Naive B cell (primary cell): ENCODE measurements at regions not wholly inside any gene's neighbourhood (a gene's known extent, or its start where the extent isn't known, plus 50 kb on each side); places are given as distances from the start of the nearest gene placed in this dataset.

Experiments
- ATAC-seq, 2 donors: fragments of 150-1000 bp; cut with Tn5 transposase; 2 replicates each; pipeline ENCODE4 v1.10.0; 2021; ENCODE audit warnings: low read depth in 2 of 2, mild to moderate bottlenecking in 2 of 2, moderate library complexity in 2 of 2
- DNase-seq: peaks from one replicate; pipeline ENCODE4 v3.0.0; 2022
- H3K27ac Mint-ChIP-seq, 6 donors: one replicate each; pipeline ENCODE4 v1.8.0; 2020 to 2022; ENCODE audit warnings: mild to moderate bottlenecking in 6 of 6, mixed read lengths in 6 of 6, moderate library complexity in 5 of 6, inconsistent platforms in 2 of 6
- H3K27me3 Mint-ChIP-seq, 3 donors: one replicate each; pipeline ENCODE4 v1.8.0; 2021 to 2022; ENCODE audit warnings: mixed read lengths in 3 of 3, mild to moderate bottlenecking in 1 of 3
- H3K36me3 Mint-ChIP-seq, 2 donors: one replicate each; pipeline ENCODE4 v1.8.0; 2020 to 2022; ENCODE audit warnings: mixed read lengths in 2 of 2, inconsistent platforms in 1 of 2, mild to moderate bottlenecking in 1 of 2
- H3K4me1 Mint-ChIP-seq, 3 donors: one replicate each; pipeline ENCODE4 v1.8.0; 2020 to 2022; ENCODE audit warnings: mixed read lengths in 3 of 3, inconsistent platforms in 1 of 3, mild to moderate bottlenecking in 1 of 3, moderate library complexity in 1 of 3
- H3K4me3 Mint-ChIP-seq, 8 donors: one replicate each; pipeline ENCODE4 v1.8.0; 2020 to 2022; ENCODE audit warnings: mild to moderate bottlenecking in 8 of 8, mixed read lengths in 8 of 8, moderate library complexity in 8 of 8, inconsistent platforms in 2 of 8
- H3K9me3 Mint-ChIP-seq, 7 donors: one replicate each; pipeline ENCODE4 v1.8.0; 2020 to 2022; ENCODE audit warnings: mixed read lengths in 7 of 7, mild to moderate bottlenecking in 5 of 7, inconsistent platforms in 2 of 7, moderate library complexity in 1 of 7

GRCh38 chr6:113570161-113570560 is 287.0 kb upstream of the MARCKS start:
- no peaks in the 10 kb centered on the region for H3K9me3 Mint-ChIP-seq
- no peak overlapping the region for H3K4me3 Mint-ChIP-seq
- H3K27me3 Mint-ChIP-seq: peaks cover 0 to 10% (median 4%) of the 10 kb centered on the region in 3 donors
- no peaks in the 10 kb centered on the region for H3K36me3 Mint-ChIP-seq
- ATAC-seq: no peak
- H3K27ac Mint-ChIP-seq: no peak overlapping the region
- no peak for DNase-seq
- peaks cover 3 to 10% (median 5%) of the 10 kb centered on the region in 3 donors for H3K4me1 Mint-ChIP-seq

- Mint-ChIP-seq H3K9me3 (no peaks in the 10 kb centered on the region), H3K4me3 (no peak overlapping the region), H3K27ac (no peak overlapping the region), H3K27me3 (peaks cover 0 to 10% (median 4%) of the 10 kb centered on the region in 3 donors), H3K4me1 (peaks cover 0 to 5% (median 2%) of the 10 kb centered on the region in 3 donors), H3K36me3 (no peaks in the 10 kb centered on the region)
- DNase-seq (no peak), ATAC-seq (no peak)
These were observed 286.5 kb upstream of the MARCKS start for GRCh38 chr6:113570641-113571040.

DNA sequence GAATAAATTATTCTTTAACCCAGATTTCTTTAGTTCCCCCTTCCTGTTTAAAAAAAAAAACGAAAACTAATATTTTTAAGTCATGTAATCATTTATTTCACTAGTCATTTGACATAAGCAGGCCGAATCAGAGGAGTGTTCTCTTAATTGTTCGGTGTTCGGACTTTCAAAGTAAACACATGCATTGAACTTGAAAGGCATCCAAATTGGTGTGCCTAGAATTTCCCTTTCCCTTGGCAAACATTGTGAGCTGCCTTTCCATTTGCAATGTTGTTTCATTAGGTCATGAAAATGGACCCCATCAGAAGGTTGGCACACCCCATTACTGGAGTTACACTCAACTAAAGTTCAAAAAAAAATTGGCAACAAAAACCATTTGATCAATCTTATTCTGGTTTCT is 283.0 kb upstream of the MARCKS start:
- Mint-ChIP-seq H3K36me3 (peaks cover 0 to 6% of the 10 kb centered on the region in 2 donors), H3K4me3 (no peak overlapping the region), H3K27me3 (peaks cover 0 to 4% (median 0%) of the 10 kb centered on the region in 3 donors), H3K4me1 (peaks cover 6 to 8% (median 7%) of the 10 kb centered on the region in 3 donors), H3K27ac (no peak overlapping the region), H3K9me3 (peaks cover 0 to 6% (median 2%) of the 10 kb centered on the region in 7 donors)
- ATAC-seq: no peak
- DNase-seq: no peak

DNA sequence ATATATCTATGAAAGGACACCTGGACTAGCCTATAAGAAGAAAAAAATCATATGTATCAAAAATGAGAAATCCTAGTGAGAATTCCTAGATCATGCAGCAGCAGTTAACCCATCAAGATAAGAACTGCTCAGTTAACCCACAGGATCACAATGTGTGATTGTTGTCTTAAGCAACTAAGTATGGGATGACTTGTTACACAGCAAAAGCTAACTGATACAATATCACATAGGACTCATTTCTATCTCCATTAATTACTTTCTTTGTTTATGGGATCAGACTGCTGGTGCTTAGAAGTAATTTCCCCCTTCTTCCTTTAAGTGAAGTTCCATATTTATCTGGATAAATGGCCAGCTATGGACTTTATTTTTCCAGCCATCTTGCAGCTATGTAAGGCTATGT is 280.8 kb upstream of the MARCKS start:
- ATAC-seq (no peak), DNase-seq (no peak)
- Mint-ChIP-seq H3K4me1 (peaks cover 6 to 14% (median 8%) of the 10 kb centered on the region in 3 donors), H3K9me3 (peaks cover 0 to 6% (median 2%) of the 10 kb centered on the region in 7 donors), H3K27ac (peak overlapping the region in 1 of 6 donors; percentile 39), H3K4me3 (no peak overlapping the region), H3K27me3 (peaks cover 0 to under 1% (median under 1%) of the 10 kb centered on the region in 3 donors), H3K36me3 (peaks cover 0 to 6% of the 10 kb centered on the region in 2 donors)

DNA sequence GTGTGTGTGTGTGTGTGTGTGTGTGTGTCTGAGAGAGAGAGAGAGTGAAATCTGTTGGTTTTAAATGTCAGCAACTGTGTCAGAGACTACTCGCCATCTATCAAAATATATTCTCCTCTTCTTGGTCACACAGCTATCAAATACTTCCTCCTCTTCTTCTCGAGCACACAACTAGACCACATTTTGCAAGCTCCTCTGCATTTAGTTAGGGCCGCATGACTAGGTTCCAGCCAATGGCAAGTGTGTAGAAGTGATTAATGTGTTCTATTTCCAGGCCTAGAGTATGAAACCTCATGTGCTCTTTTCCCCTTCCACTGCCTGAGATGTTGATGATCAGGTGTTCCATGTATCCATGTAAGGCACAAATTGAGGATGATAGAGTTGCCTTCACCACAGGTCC is 278.5 kb upstream of the MARCKS start:
- ATAC-seq (peak in 1 of 2 donors; percentile 40), DNase-seq (no peak)
- Mint-ChIP-seq H3K36me3 (peaks cover 0 to 6% of the 10 kb centered on the region in 2 donors), H3K27me3 (peaks cover 0 to 12% (median 0%) of the 10 kb centered on the region in 3 donors), H3K4me3 (no peak overlapping the region), H3K27ac (peak overlapping the region in 1 of 6 donors; percentile 3), H3K9me3 (peaks cover 0 to 6% (median 2%) of the 10 kb centered on the region in 7 donors), H3K4me1 (peaks cover 6 to 14% (median 8%) of the 10 kb centered on the region in 3 donors)

- no peak for ATAC-seq
- Mint-ChIP-seq H3K4me3 (peak overlapping the region in 1 of 8 donors; percentile 26), H3K27ac (no peak overlapping the region)
These were observed 272.4 kb upstream of the MARCKS start for GRCh38 chr6:113584767-113585166.

DNA sequence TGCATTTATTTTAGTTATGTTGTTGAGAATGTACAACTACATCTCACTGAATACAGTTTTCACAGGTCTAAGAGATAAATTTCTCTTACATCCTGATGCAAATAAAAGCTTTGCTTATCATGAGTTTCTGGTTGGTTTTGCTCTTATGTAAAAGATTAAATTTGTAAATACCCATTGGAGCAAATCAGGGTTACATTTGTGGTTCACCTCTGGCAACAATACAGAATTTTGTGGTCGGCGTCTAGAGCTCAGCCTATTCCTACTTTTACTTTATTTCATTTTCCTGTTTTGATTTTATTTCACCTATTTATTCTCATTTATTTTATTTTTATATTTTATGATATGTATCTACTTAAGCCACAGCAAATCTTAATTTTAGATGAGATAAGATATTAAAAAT is 271.9 kb upstream of the MARCKS start:
- Mint-ChIP-seq H3K9me3 (peaks cover 0 to 2% (median 0%) of the 10 kb centered on the region in 7 donors), H3K4me3 (no peak overlapping the region), H3K36me3 (no peaks in the 10 kb centered on the region), H3K27ac (no peak overlapping the region), H3K27me3 (peaks cover 0 to 12% (median 0%) of the 10 kb centered on the region in 3 donors), H3K4me1 (no peaks in the 10 kb centered on the region)
- DNase-seq: no peak
- no peak for ATAC-seq

More at GRCh38 chr6:113584767-113585166, 272.4 kb upstream of the MARCKS start:
- Mint-ChIP-seq H3K27me3 (peaks cover 0 to 12% (median 0%) of the 10 kb centered on the region in 3 donors), H3K4me1 (peaks cover 0 to under 1% (median 0%) of the 10 kb centered on the region in 3 donors), H3K36me3 (no peaks in the 10 kb centered on the region), H3K9me3 (peaks cover 0 to 2% (median 0%) of the 10 kb centered on the region in 7 donors)
- no peak for DNase-seq

DNA sequence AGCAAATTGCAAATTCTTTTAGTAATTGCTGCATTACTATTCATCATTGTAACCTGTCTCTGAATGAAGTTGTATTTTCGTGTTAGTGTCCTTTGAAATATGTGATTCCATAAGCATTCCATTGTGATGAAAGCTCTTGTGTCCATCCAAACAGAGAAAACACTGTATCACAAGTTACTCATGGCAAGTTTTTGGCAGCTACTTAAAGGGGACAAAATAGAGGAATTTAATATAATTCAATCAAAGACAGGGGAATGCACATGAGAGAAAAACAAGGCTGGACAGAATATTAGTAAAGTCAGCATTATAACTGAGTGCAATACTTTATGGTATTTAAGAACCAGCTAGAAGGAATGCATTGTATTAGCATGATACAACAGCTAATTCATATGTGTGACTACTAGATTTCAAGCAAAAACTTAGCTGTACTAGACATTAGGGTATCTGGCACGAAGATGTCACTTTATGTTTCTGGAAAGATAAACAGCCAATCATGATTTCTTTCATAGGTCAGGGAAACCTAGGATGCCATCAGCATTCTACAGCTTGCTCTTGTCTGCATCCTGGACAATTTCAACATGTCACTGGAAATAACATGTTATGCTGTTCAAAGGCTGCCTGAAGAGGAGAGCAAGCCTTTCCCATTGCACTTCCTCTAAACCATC is 270.6 kb upstream of the MARCKS start:
- no peak for DNase-seq
- H3K27ac Mint-ChIP-seq: no peak overlapping the region
- no peak overlapping the region for H3K4me3 Mint-ChIP-seq
- ATAC-seq: no peak
- no peaks in the 10 kb centered on the region for H3K36me3 Mint-ChIP-seq
- peaks cover 0 to 2% (median 0%) of the 10 kb centered on the region in 3 donors for H3K4me1 Mint-ChIP-seq
- peaks cover 0 to 9% (median 0%) of the 10 kb centered on the region in 3 donors for H3K27me3 Mint-ChIP-seq
- peaks cover 0 to 2% (median 0%) of the 10 kb centered on the region in 7 donors for H3K9me3 Mint-ChIP-seq

GRCh38 chr6:113587078-113587699 is 270.0 kb upstream of the MARCKS start:
- DNase-seq (no peak), ATAC-seq (no peak)
- Mint-ChIP-seq H3K9me3 (peaks cover 0 to 2% (median 0%) of the 10 kb centered on the region in 7 donors), H3K4me3 (no peak overlapping the region), H3K27ac (no peak overlapping the region), H3K36me3 (no peaks in the 10 kb centered on the region), H3K4me1 (peaks cover 5 to 9% (median 6%) of the 10 kb centered on the region in 3 donors), H3K27me3 (peaks cover 0 to 2% (median 0%) of the 10 kb centered on the region in 3 donors)

- H3K4me3 Mint-ChIP-seq: no peak overlapping the region
- ATAC-seq (no peak), DNase-seq (no peak)
- no peaks in the 10 kb centered on the region for H3K27me3 Mint-ChIP-seq
- H3K4me1 Mint-ChIP-seq: peaks cover 5 to 9% (median 6%) of the 10 kb centered on the region in 3 donors
- no peak overlapping the region for H3K27ac Mint-ChIP-seq
- no peaks in the 10 kb centered on the region for H3K36me3 Mint-ChIP-seq
- peaks cover 0 to 4% (median 0%) of the 10 kb centered on the region in 7 donors for H3K9me3 Mint-ChIP-seq
These were observed 268.5 kb upstream of the MARCKS start for GRCh38 chr6:113588646-113589045.

- Mint-ChIP-seq H3K9me3 (peaks cover 0 to 4% (median 0%) of the 10 kb centered on the region in 7 donors), H3K4me3 (no peak overlapping the region), H3K4me1 (peaks cover 9 to 18% (median 15%) of the 10 kb centered on the region in 3 donors), H3K36me3 (no peaks in the 10 kb centered on the region), H3K27ac (no peak overlapping the region), H3K27me3 (no peaks in the 10 kb centered on the region)
- peak in 1 of 2 donors; percentile 33 for ATAC-seq
- DNase-seq: no peak
These were observed 265.0 kb upstream of the MARCKS start for GRCh38 chr6:113591896-113592827.

DNA sequence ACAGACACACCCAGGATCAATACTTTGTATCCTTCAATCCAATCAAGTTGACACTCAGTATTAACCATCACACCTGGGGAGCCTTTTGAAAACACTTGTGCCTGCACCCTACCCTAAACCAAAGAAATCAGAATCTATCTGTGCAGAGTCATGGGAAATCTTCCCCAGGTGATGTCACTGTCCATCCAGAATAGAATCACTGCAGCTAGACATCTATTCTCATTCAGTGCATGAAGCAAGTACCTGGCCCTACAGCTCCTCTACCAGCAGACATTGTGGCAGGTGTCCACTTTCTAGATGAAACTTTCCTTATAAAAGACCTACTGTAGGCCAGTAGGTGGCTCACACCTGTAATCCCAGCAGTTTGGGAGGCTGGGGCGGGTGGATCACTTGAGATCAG is 262.4 kb upstream of the MARCKS start:
- H3K27me3 Mint-ChIP-seq: no peaks in the 10 kb centered on the region
- H3K4me1 Mint-ChIP-seq: peaks cover 9 to 18% (median 18%) of the 10 kb centered on the region in 3 donors
- peak; percentile 20 to 58 for ATAC-seq
- H3K27ac Mint-ChIP-seq: peak overlapping the region in 1 of 6 donors; percentile 49
- H3K36me3 Mint-ChIP-seq: no peaks in the 10 kb centered on the region
- DNase-seq: no peak
- H3K4me3 Mint-ChIP-seq: no peak overlapping the region
- peaks cover 0 to 4% (median 0%) of the 10 kb centered on the region in 7 donors for H3K9me3 Mint-ChIP-seq

DNA sequence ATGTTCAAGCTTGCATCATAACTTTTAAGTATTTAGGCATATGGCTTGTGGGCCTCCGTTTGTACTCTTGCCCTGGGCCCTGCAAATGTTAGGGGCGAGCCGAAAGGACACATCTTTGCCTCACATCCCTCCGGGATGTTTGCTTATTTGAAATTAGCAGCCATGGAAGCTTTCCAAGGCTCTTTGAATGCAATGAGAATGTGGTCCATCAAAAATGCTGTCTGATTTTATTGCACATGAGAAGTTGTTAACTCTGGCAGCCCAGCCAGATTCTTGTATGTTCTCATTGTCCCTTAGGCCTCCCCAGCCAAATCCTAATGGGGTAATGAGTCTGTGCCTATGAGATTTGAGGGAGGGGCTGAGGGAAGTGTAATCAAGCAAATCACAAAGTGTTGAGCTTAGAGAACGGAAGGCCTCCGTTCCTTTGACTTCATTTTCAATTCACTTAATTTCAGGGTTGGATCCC is 261.2 kb upstream of the MARCKS start:
- Mint-ChIP-seq H3K9me3 (peaks cover under 1 to 9% (median 5%) of the 10 kb centered on the region in 7 donors), H3K27ac (no peak overlapping the region), H3K27me3 (no peaks in the 10 kb centered on the region), H3K4me3 (no peak overlapping the region), H3K4me1 (peaks cover 14 to 23% (median 18%) of the 10 kb centered on the region in 3 donors), H3K36me3 (peaks cover 0 to 5% of the 10 kb centered on the region in 2 donors)
- DNase-seq (no peak), ATAC-seq (no peak)
